Testis (tissue), 2 donors: ENCODE measurements at regions not wholly inside any gene's neighbourhood (a gene's known extent, or its start where the extent isn't known, plus 50 kb on each side); places are given as distances from the start of the nearest gene placed in this dataset.

Source experiments
- DNase-seq: peaks from one replicate; pipeline ENCODE4 v3.0.0-alpha.2; 2019
- H3K27ac ChIP-seq, 2 donors: fragments of 200-600 bp; sonication (generic); one replicate each; pipeline ENCODE4 v1.5.1; 2019
- H3K27me3 ChIP-seq: fragments of 200-600 bp; sonication (generic); one replicate; pipeline ENCODE4 v1.5.1; 2019
- H3K36me3 ChIP-seq: fragments of 200-600 bp; sonication (generic); one replicate; pipeline ENCODE4 v1.5.1; 2017; ENCODE audit warnings: low read depth; ENCODE audit errors: missing control alignments
- H3K4me1 ChIP-seq: fragments of 200-600 bp; sonication (generic); one replicate; pipeline ENCODE4 v1.5.1; 2019
- H3K4me3 ChIP-seq, 2 donors: fragments of 200-600 bp; sonication (generic); one replicate each; pipeline ENCODE4 v1.5.1; 2017 to 2019
- H3K9me3 ChIP-seq: fragments of 200-600 bp; sonication (generic); one replicate; pipeline ENCODE4 v1.5.1; 2017
- CTCF ChIP-seq, 3 experiments: fragments of 450-650 bp in 2 of 3; fragments of 200-600 bp in 1 of 3; sonication (generic) in 1 of 3; IDR thresholded peaks; one replicate each; pipeline ENCODE4 v1.5.1; 2016 to 2019; ENCODE audit warnings: antibody characterized with exemption in 3 of 3, mild to moderate bottlenecking in 2 of 3, moderate library complexity in 1 of 3
- POLR2A ChIP-seq: fragments of 450-650 bp; IDR thresholded peaks from one replicate; pipeline ENCODE4 v1.6.1; 2017; ENCODE audit warnings: antibody characterized with exemption, mild to moderate bottlenecking, moderate library complexity
- WGBS, 2 donors: methylation state at CpG; one replicate each; pipeline ENCODE4 v1.1.5; 2018; 5-methylcytosine and 5-hydroxymethylcytosine counted together
- intact Hi-C: fragments of 100-400 bp; cut with DNase I; formaldehyde crosslinking; loops from one replicate; pipeline ENCODE4 v1.15.1; 2023; ENCODE audit warnings: low total_unique reads

GRCh38 chr4:13938299-13938698 is 310.8 kb upstream of the BOD1L1 start:
- Histone ChIP-seq H3K4me1 (peaks cover 27% of the 10 kb centered on the region), H3K4me3 (no peak overlapping the region), H3K9me3 (no peaks in the 10 kb centered on the region), H3K27ac (no peak overlapping the region), H3K36me3 (no peaks in the 10 kb centered on the region), H3K27me3 (no peaks in the 10 kb centered on the region)
- DNase-seq = no peak
- WGBS, 2 donors = 69 to 76% methylated on average over 3 of the region's 3 CpGs
- intact Hi-C loops = no loop called here
- TF ChIP-seq POLR2A (no peak), CTCF (IDR thresholded peaks at IDR 0.05) (no peak)

- 83 to 89% methylated on average over 3 of the region's 3 CpGs for WGBS, 2 donors
- H3K36me3 ChIP-seq = no peaks in the 10 kb centered on the region
- no peak for DNase-seq
Measured at GRCh38 chr4:13940921-13941320, 313.4 kb upstream of the BOD1L1 start.

GRCh38 chr4:13942977-13943376 is 315.5 kb upstream of the BOD1L1 start:
- DNase-seq = peak; percentile 67
- no peak for TF ChIP-seq CTCF (IDR thresholded peaks at IDR 0.05)
- TF ChIP-seq POLR2A = no peak
- intact Hi-C loops = no loop called here

More at GRCh38 chr4:13940921-13941320, 313.4 kb upstream of the BOD1L1 start:
- H3K9me3 ChIP-seq = no peaks in the 10 kb centered on the region
- TF ChIP-seq POLR2A = no peak
- TF ChIP-seq CTCF (IDR thresholded peaks at IDR 0.05) = no peak
- no peak overlapping the region for H3K4me3 ChIP-seq
- H3K27ac ChIP-seq = no peak overlapping the region
- intact Hi-C loops = no loop called here
- no peaks in the 10 kb centered on the region for H3K27me3 ChIP-seq
- peaks cover 17% of the 10 kb centered on the region for H3K4me1 ChIP-seq

GRCh38 chr4:13944095-13944511 is 316.6 kb upstream of the BOD1L1 start:
- DNase-seq = no peak
- no peaks in the 10 kb centered on the region for H3K9me3 ChIP-seq
- no peaks in the 10 kb centered on the region for H3K36me3 ChIP-seq
- TF ChIP-seq CTCF (IDR thresholded peaks at IDR 0.05) (no peak), POLR2A (no peak)
- H3K27ac ChIP-seq = peak overlapping the region; percentile 55 to 58
- no peak overlapping the region for H3K4me3 ChIP-seq
- H3K27me3 ChIP-seq = no peaks in the 10 kb centered on the region
- H3K4me1 ChIP-seq = peaks cover 10% of the 10 kb centered on the region
- intact Hi-C loops = no loop called here
- WGBS, 2 donors = 53 to 74% methylated on average over 10 of the region's 10 CpGs

More at GRCh38 chr4:13942977-13943376, 315.5 kb upstream of the BOD1L1 start:
- peak overlapping the region in 1 of 2 donors; percentile 58 for H3K27ac ChIP-seq
- H3K36me3 ChIP-seq = no peaks in the 10 kb centered on the region
- peaks cover 12% of the 10 kb centered on the region for H3K4me1 ChIP-seq
- 46 to 63% methylated on average over 3 of the region's 3 CpGs for WGBS, 2 donors
- H3K9me3 ChIP-seq = no peaks in the 10 kb centered on the region
- no peak overlapping the region for H3K4me3 ChIP-seq
- H3K27me3 ChIP-seq = no peaks in the 10 kb centered on the region

- no peaks in the 10 kb centered on the region for H3K27me3 ChIP-seq
- no peaks in the 10 kb centered on the region for H3K9me3 ChIP-seq
- 92 to 98% methylated on average over 1 of the region's 1 CpG for WGBS, 2 donors
- no peak overlapping the region for H3K4me3 ChIP-seq
- no peaks in the 10 kb centered on the region for H3K36me3 ChIP-seq
- no peak for TF ChIP-seq POLR2A
- no peak for TF ChIP-seq CTCF (IDR thresholded peaks at IDR 0.05)
- no peak for DNase-seq
- intact Hi-C loops = no loop called here
- H3K4me1 ChIP-seq = peaks cover 5% of the 10 kb centered on the region
- no peak overlapping the region for H3K27ac ChIP-seq
Measured at GRCh38 chr4:13947921-13948320, 320.4 kb upstream of the BOD1L1 start.
